ENCODE measurements at regions not wholly inside any gene's neighbourhood (a gene's known extent, or its start where the extent isn't known, plus 50 kb on each side); places are given as distances from the start of the nearest gene placed in this dataset.
A peak's percentile ranks its signal among the peaks of the same experiment; 100 is the strongest.
"Not testable (repeated sequence)": the region's sequence is repeated elsewhere in the genome, so short reads cannot be mapped to it uniquely, and the experiment has no call there.

DNA sequence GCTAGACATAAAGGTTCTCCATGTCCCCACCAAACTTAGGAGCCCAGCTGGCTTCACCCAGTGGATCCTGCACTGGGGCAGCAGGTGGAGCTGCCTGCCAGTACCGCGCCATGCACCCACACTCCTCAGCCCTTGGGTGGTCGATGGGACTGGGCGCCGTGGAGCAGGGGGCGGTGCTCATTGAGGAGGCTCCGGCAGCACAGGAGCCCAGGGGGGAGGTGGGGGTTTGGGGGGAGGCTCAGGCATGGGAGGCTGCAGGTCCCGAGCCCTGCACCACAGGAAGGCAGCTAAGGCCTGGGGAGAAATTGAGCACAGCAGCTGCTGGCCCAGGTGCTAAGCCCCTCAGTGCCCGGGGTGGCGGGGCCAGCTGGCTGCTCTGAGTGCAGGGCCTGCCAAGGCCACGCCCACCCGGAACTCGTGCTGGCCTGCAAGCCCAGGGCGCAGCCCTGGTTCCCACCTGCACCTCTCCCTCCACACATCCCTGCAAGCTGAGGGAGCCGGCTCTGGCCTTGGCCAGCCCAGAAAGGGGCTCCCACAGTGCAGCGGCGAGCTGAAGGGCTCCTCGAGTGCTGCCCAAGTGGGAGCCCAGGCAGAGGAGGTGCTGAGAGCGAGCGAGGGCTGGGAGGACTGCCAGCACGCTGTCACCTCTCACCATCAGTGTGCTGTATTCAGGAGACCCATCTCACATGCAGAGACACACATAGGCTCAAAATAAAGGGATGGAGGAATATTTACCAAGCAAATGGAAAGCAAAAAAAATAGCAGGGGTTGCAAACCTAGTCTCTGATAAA lies 422.5 kb downstream of the NUP35 start:
- WGBS (ENCODE audit: insufficient coverage, low lambda C conversion rate) = 100% methylated on average over 1 of the region's 21 CpGs
- not testable (repeated sequence) for H3K9me3 ChIP-seq (ENCODE audit: control insufficient read depth, low read depth, low read length); H3K4me3 ChIP-seq (ENCODE audit: low read length); H3K36me3 ChIP-seq (ENCODE audit: control insufficient read depth, insufficient read depth, low read length); DNase-seq; H3K27me3 ChIP-seq (ENCODE audit: control insufficient read depth, insufficient read depth, low read length); H3K27ac ChIP-seq (ENCODE audit: low read length)
- peaks cover 14% of the 10 kb centered on the region for H3K4me1 ChIP-seq (ENCODE audit: control insufficient read depth, insufficient read depth, low read length)

DNA sequence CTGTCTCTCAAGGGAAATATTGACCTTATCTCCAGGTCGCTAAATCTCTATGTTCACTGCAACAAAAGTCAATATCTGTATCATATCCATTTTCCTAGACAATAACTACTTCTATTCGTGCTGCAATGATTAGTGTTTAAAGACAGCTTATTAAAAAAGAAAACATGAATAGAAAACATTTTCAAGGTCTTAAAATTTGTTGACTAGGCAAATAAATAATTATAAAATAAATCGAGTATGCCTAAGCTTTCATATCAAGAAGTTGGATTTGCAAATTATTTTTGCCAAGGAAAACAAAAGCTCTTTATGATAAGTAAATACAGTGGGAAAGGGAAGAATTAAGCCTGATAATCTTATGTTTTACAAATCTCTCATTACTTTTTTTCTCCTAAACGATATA lies 428.5 kb downstream of the NUP35 start:
- Histone ChIP-seq H3K4me3 (ENCODE audit: low read length) (no peak overlapping the region), H3K4me1 (ENCODE audit: control insufficient read depth, insufficient read depth, low read length) (no peaks in the 10 kb centered on the region), H3K36me3 (ENCODE audit: control insufficient read depth, insufficient read depth, low read length) (no peaks in the 10 kb centered on the region), H3K27ac (ENCODE audit: low read length) (no peak overlapping the region), H3K9me3 (ENCODE audit: control insufficient read depth, low read depth, low read length) (no peaks in the 10 kb centered on the region), H3K27me3 (ENCODE audit: control insufficient read depth, insufficient read depth, low read length) (no peaks in the 10 kb centered on the region)
- WGBS (ENCODE audit: insufficient coverage, low lambda C conversion rate) = 52% methylated on average over 3 of the region's 4 CpGs
- no peak for DNase-seq

DNA sequence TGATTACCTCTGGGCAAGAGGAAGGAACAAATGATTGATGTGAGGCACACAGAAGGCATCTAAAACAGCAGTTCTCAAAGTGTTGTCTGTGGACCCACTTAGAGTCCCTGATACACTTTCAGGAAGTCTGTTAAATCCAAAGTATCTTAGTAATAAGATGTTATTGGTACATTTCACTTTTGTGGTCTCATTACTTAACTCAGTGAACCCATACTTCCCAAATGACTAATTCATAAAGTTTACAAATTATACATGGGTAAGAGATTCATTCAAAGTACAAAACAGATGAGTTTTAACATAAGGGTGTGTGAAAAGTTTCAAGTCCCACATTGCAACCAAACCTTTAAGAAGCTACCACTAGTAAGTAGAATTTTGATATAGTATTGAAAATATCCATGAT lies 440.5 kb downstream of the NUP35 start:
- DNase-seq = no peak
- no peaks in the 10 kb centered on the region for H3K4me1 ChIP-seq (ENCODE audit: control insufficient read depth, insufficient read depth, low read length)
- H3K36me3 ChIP-seq (ENCODE audit: control insufficient read depth, insufficient read depth, low read length) = no peaks in the 10 kb centered on the region
- H3K4me3 ChIP-seq (ENCODE audit: low read length) = no peak overlapping the region
- no peaks in the 10 kb centered on the region for H3K9me3 ChIP-seq (ENCODE audit: control insufficient read depth, low read depth, low read length)
- H3K27ac ChIP-seq (ENCODE audit: low read length) = no peak overlapping the region
- no peaks in the 10 kb centered on the region for H3K27me3 ChIP-seq (ENCODE audit: control insufficient read depth, insufficient read depth, low read length)

DNA sequence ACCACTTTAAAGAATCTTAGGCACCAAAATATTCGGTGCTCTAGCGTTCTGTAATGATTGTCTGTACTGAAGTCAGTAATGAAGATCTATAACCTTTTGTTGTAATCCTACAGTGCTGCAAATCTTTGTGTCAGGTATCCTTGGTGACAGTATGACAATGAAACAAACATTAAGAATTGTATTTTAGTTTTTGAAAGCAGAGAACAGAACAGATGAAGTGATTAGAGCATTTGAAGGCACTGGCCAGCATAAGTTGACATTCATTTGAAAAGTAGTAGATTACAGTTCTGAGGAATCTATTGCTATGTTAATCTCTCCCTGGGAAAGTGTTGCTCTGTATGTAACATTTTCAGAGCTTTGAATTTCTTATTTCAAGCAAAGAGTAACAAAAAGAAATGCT lies 451.2 kb downstream of the NUP35 start:
- DNase-seq = no peak
- Histone ChIP-seq H3K4me1 (ENCODE audit: control insufficient read depth, insufficient read depth, low read length) (no peaks in the 10 kb centered on the region), H3K9me3 (ENCODE audit: control insufficient read depth, low read depth, low read length) (no peaks in the 10 kb centered on the region), H3K27ac (ENCODE audit: low read length) (no peak overlapping the region), H3K27me3 (ENCODE audit: control insufficient read depth, insufficient read depth, low read length) (no peaks in the 10 kb centered on the region), H3K4me3 (ENCODE audit: low read length) (no peak overlapping the region), H3K36me3 (ENCODE audit: control insufficient read depth, insufficient read depth, low read length) (no peaks in the 10 kb centered on the region)
- WGBS (ENCODE audit: insufficient coverage, low lambda C conversion rate) = 60% methylated on average over 2 of the region's 2 CpGs

DNA sequence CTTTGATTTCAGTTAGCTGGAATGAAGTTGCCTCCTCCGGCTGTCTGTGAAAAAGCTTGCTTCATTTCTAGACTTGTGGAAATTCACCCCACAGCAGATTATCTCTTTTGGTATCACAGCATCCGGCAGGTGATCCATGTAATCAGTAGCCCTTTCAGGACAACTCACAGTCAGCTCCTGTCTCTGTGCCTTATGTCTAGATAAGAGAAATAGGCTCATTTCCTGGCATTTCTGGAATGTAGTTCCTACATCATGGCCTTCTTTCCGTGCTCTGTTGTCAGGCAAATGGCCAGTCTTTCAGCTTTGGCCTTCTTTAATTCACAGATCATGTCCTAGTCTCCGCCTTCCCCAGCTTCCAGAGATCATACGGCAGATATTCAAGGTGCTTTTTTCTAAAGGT lies 455.4 kb downstream of the NUP35 start:
- DNase-seq = no peak
- Histone ChIP-seq H3K4me1 (ENCODE audit: control insufficient read depth, insufficient read depth, low read length) (no peaks in the 10 kb centered on the region), H3K36me3 (ENCODE audit: control insufficient read depth, insufficient read depth, low read length) (no peaks in the 10 kb centered on the region), H3K27ac (ENCODE audit: low read length) (no peak overlapping the region), H3K4me3 (ENCODE audit: low read length) (no peak overlapping the region), H3K27me3 (ENCODE audit: control insufficient read depth, insufficient read depth, low read length) (no peaks in the 10 kb centered on the region), H3K9me3 (ENCODE audit: control insufficient read depth, low read depth, low read length) (no peaks in the 10 kb centered on the region)
- 56% methylated on average over 2 of the region's 5 CpGs for WGBS (ENCODE audit: insufficient coverage, low lambda C conversion rate)

DNA sequence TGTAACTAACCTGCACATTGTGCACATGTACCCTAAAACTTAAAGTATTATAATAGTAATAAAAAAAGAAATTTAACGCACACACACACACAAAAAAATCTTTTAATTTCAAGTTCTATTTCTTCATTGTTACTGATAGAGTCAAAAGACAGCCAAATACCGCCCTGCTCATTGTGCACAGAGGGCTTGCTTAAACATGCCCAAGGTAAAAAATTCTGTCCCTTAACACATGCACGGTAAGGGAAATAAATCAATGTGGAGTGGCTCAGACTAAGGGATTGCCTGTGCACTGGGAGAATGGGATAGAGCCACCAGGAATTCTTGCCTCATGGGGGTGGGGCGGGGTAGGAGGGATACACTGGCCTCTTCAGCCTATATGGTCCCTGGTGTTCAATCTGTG lies 468.0 kb downstream of the NUP35 start:
- no peak overlapping the region for H3K4me3 ChIP-seq (ENCODE audit: low read length)
- no peak overlapping the region for H3K27ac ChIP-seq (ENCODE audit: low read length)
- no peaks in the 10 kb centered on the region for H3K36me3 ChIP-seq (ENCODE audit: control insufficient read depth, insufficient read depth, low read length)
- DNase-seq = no peak
- H3K4me1 ChIP-seq (ENCODE audit: control insufficient read depth, insufficient read depth, low read length) = no peaks in the 10 kb centered on the region
- WGBS (ENCODE audit: insufficient coverage, low lambda C conversion rate) = 100% methylated on average over 1 of the region's 4 CpGs
- H3K27me3 ChIP-seq (ENCODE audit: control insufficient read depth, insufficient read depth, low read length) = no peaks in the 10 kb centered on the region
- no peaks in the 10 kb centered on the region for H3K9me3 ChIP-seq (ENCODE audit: control insufficient read depth, low read depth, low read length)

DNA sequence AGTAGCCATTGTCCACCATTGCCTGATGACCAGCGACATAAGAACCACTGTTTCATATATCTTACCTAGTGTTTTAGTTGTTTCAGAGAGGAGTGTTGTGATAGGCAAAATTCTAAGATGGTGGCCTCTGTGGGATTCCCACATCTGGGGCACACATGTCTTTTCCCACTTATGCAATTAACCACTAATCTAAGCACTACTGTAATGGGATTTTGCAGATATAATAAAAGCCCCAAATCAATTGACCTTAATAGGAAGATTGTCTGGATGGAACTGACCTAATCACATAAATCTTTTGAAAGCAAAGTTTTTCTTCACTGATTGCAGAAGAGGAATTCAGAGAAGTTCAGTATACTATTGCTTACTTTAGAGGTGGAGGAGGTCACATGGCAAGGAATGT lies 469.9 kb downstream of the NUP35 start:
- no peaks in the 10 kb centered on the region for H3K36me3 ChIP-seq (ENCODE audit: control insufficient read depth, insufficient read depth, low read length)
- H3K4me3 ChIP-seq (ENCODE audit: low read length) = no peak overlapping the region
- no peak for DNase-seq
- no peak overlapping the region for H3K27ac ChIP-seq (ENCODE audit: low read length)
- WGBS (ENCODE audit: insufficient coverage, low lambda C conversion rate) = no CpG with 5 or more reads among the region's 1 CpG
- H3K27me3 ChIP-seq (ENCODE audit: control insufficient read depth, insufficient read depth, low read length) = no peaks in the 10 kb centered on the region
- no peaks in the 10 kb centered on the region for H3K9me3 ChIP-seq (ENCODE audit: control insufficient read depth, low read depth, low read length)
- H3K4me1 ChIP-seq (ENCODE audit: control insufficient read depth, insufficient read depth, low read length) = no peaks in the 10 kb centered on the region

DNA sequence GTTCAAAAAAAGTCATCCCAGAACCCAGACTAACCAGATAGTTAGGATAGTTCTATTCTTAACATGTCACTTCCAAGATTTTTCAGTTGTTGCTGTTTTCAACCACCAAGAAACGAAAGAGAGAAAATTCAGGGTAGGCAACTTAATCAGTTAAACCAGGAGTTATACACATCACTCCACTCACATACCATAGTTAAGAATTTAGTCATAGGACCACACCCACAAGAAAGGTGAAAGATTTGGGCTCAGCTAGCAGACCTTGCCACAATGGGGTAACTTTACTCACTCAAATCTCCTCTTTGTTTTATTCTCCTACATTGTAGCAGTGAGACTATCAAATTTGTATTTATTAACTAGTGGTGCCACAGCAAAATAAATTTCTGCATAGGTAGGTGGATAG lies 473.6 kb downstream of the NUP35 start:
- Histone ChIP-seq H3K27me3 (ENCODE audit: control insufficient read depth, insufficient read depth, low read length) (no peaks in the 10 kb centered on the region), H3K9me3 (ENCODE audit: control insufficient read depth, low read depth, low read length) (no peaks in the 10 kb centered on the region), H3K4me1 (ENCODE audit: control insufficient read depth, insufficient read depth, low read length) (no peaks in the 10 kb centered on the region), H3K4me3 (ENCODE audit: low read length) (no peak overlapping the region), H3K27ac (ENCODE audit: low read length) (no peak overlapping the region), H3K36me3 (ENCODE audit: control insufficient read depth, insufficient read depth, low read length) (no peaks in the 10 kb centered on the region)
- no peak for DNase-seq
- WGBS (ENCODE audit: insufficient coverage, low lambda C conversion rate) = no CpG with 5 or more reads among the region's 1 CpG

DNA sequence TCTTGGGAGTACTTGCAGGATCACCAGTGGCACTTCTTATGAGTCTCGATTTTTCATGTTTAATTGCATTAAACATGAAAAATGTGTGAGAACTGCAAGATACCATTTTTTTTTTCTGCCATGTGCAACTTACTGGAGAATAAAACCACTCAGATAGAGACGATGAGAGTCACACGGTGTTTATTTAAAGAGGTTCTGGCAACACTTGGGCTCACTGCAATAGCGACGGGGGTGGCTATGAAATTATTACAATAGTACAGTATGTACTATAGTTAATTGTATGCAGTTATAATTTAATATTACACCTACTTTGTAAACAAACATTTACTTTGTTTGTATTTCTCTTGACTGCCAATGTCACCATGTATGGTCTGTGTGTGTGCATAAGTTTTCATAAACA lies 479.8 kb downstream of the NUP35 start:
- Histone ChIP-seq H3K27me3 (ENCODE audit: control insufficient read depth, insufficient read depth, low read length) (no peaks in the 10 kb centered on the region), H3K4me1 (ENCODE audit: control insufficient read depth, insufficient read depth, low read length) (no peaks in the 10 kb centered on the region), H3K9me3 (ENCODE audit: control insufficient read depth, low read depth, low read length) (peaks cover 4% of the 10 kb centered on the region), H3K36me3 (ENCODE audit: control insufficient read depth, insufficient read depth, low read length) (no peaks in the 10 kb centered on the region), H3K27ac (ENCODE audit: low read length) (no peak overlapping the region), H3K4me3 (ENCODE audit: low read length) (no peak overlapping the region)
- no peak for DNase-seq
- WGBS (ENCODE audit: insufficient coverage, low lambda C conversion rate) = 63% methylated on average over 1 of the region's 5 CpGs

DNA sequence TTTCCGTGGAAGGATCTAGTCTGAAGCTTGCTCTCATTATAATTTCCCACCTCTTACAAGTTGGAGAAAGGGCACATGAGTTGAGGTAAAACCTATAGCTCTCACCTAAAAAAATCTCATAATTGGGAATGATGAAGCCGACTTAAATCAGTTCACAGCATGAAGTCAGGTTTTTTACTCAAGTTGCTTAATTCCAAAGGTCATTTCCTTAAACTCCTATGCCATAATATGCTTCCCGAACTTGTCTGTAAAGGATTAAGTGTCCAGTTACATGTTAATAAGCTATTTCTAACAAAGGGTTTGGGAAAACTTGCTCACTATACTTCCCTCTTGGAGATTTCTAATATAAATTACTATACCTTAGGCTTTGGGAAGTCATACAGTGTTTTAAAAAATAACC lies 481.2 kb downstream of the NUP35 start:
- Histone ChIP-seq H3K27me3 (ENCODE audit: control insufficient read depth, insufficient read depth, low read length) (no peaks in the 10 kb centered on the region), H3K27ac (ENCODE audit: low read length) (no peak overlapping the region), H3K4me1 (ENCODE audit: control insufficient read depth, insufficient read depth, low read length) (no peaks in the 10 kb centered on the region), H3K9me3 (ENCODE audit: control insufficient read depth, low read depth, low read length) (peaks cover 4% of the 10 kb centered on the region), H3K36me3 (ENCODE audit: control insufficient read depth, insufficient read depth, low read length) (no peaks in the 10 kb centered on the region), H3K4me3 (ENCODE audit: low read length) (no peak overlapping the region)
- WGBS (ENCODE audit: insufficient coverage, low lambda C conversion rate) = 20% methylated on average over 1 of the region's 3 CpGs
- DNase-seq = peak in 1 of 2 donors; percentile 52

DNA sequence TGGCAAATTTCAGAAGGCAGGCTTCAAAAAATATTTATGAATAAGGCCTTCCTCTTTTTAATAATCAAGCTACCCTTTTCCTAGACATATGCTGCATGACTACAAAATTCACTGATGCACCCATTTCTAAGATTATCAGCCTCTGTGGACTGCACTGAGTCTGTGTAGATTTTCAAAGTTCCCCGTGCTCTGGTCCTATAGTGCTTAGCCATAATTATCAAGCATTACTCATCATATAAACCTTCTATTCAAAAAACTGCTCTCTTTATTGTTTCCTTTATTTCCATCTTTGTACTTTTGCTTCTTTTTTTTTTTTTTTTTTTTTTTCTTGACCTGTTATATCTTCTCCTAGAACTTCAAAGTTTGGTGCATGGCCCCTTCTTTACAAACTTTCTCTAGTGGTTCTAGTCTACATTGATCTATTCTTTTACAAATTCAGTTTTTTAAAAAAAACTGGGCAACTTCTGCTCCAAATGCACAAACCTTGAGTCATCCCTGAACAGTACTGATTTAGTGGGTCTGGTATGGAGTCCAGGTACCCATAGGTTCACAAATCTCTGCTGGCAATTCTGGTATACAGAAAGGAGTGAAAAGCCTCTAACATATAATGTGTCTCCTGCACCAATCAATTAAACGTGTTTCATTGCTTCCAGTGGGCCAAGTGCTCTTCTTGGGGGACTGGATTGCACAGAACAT lies 481.9 kb downstream of the NUP35 start:
- Histone ChIP-seq H3K27me3 (ENCODE audit: control insufficient read depth, insufficient read depth, low read length) (no peaks in the 10 kb centered on the region), H3K4me3 (ENCODE audit: low read length) (no peak overlapping the region), H3K9me3 (ENCODE audit: control insufficient read depth, low read depth, low read length) (peaks cover 4% of the 10 kb centered on the region), H3K36me3 (ENCODE audit: control insufficient read depth, insufficient read depth, low read length) (no peaks in the 10 kb centered on the region), H3K27ac (ENCODE audit: low read length) (no peak overlapping the region), H3K4me1 (ENCODE audit: control insufficient read depth, insufficient read depth, low read length) (no peaks in the 10 kb centered on the region)
- DNase-seq = no peak
- 100% methylated on average over 1 of the region's 2 CpGs for WGBS (ENCODE audit: insufficient coverage, low lambda C conversion rate)

All from large intestine (tissue), 3 donors.